Colonic mucosa (tissue), 4 donors: ENCODE measurements at regions not wholly inside any gene's neighbourhood (a gene's known extent, or its start where the extent isn't known, plus 50 kb on each side); places are given as distances from the start of the nearest gene placed in this dataset.

Experiments
- DNase-seq: peaks from one replicate; pipeline ENCODE4 v3.0.0-alpha.2; 2020
- H3K27ac ChIP-seq: fragments of 200-600 bp; one replicate; pipeline ENCODE4 v1.8.0; 2021
- H3K27me3 ChIP-seq: fragments of 200-600 bp; one replicate; pipeline ENCODE4 v1.8.0; 2021
- H3K36me3 ChIP-seq: fragments of 200-600 bp; one replicate; pipeline ENCODE4 v1.8.0; 2021
- H3K4me1 ChIP-seq: fragments of 200-600 bp; one replicate; pipeline ENCODE4 v1.8.0; 2021; ENCODE audit warnings: mild to moderate bottlenecking
- H3K4me3 ChIP-seq: fragments of 200-600 bp; one replicate; pipeline ENCODE4 v1.8.0; 2021
- H3K9ac ChIP-seq, 2 donors: one replicate each; pipeline ENCODE4 v1.7.0; 2013; ENCODE audit warnings: control low read depth in 2 of 2, low read depth in 2 of 2, low read length in 2 of 2
- H3K9me3 ChIP-seq: fragments of 200-600 bp; one replicate; pipeline ENCODE4 v1.8.0; 2021
- intact Hi-C: fragments of 100-400 bp; cut with DNase I; formaldehyde crosslinking; loops from one replicate; pipeline ENCODE4 v1.14.1; 2022
- TF ChIP-seq, protein P1 (sequence below): fragments of 200-600 bp; IDR thresholded peaks from one replicate; pipeline ENCODE4 v1.8.0; 2022; ENCODE audit warnings: antibody characterized with exemption, mild to moderate bottlenecking
- donor health status: healthy.
- donor health status: DM: no; HTN: no; CAD: no.
- donor health status: DM: no; HTN: no; CAD: no.

DNA sequence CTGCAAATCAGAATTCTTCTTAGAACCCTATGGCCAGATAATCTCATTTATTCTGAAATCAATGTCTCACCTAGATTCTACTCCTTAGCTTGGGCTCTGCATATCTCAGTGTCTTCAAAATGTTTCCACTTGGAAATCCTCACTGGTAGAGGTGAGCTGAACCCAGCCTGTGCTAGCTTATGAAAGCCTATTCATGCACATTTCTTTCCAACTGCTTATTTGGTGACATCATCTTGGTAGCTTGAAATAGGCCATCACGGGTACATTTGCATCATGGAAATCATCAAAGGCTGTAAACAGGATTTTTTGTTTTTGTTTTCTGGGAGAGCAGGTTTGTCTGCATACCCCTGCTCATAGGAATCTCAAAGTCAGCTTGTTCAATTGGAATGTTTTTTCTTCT is 130.8 kb downstream of the KCNJ18 start:
- no peak overlapping the region for H3K4me3 ChIP-seq
- intact Hi-C loops: no loop called here
- TF ChIP-seq, protein P1, sequence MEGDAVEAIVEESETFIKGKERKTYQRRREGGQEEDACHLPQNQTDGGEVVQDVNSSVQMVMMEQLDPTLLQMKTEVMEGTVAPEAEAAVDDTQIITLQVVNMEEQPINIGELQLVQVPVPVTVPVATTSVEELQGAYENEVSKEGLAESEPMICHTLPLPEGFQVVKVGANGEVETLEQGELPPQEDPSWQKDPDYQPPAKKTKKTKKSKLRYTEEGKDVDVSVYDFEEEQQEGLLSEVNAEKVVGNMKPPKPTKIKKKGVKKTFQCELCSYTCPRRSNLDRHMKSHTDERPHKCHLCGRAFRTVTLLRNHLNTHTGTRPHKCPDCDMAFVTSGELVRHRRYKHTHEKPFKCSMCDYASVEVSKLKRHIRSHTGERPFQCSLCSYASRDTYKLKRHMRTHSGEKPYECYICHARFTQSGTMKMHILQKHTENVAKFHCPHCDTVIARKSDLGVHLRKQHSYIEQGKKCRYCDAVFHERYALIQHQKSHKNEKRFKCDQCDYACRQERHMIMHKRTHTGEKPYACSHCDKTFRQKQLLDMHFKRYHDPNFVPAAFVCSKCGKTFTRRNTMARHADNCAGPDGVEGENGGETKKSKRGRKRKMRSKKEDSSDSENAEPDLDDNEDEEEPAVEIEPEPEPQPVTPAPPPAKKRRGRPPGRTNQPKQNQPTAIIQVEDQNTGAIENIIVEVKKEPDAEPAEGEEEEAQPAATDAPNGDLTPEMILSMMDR: no peak
- H3K4me1 ChIP-seq: no peaks in the 10 kb centered on the region
- no peaks in the 10 kb centered on the region for H3K27me3 ChIP-seq
- no peaks in the 10 kb centered on the region for H3K9me3 ChIP-seq
- H3K36me3 ChIP-seq: no peaks in the 10 kb centered on the region
- H3K27ac ChIP-seq: no peak overlapping the region
- no peak for DNase-seq
- H3K9ac ChIP-seq: no peak overlapping the region

DNA sequence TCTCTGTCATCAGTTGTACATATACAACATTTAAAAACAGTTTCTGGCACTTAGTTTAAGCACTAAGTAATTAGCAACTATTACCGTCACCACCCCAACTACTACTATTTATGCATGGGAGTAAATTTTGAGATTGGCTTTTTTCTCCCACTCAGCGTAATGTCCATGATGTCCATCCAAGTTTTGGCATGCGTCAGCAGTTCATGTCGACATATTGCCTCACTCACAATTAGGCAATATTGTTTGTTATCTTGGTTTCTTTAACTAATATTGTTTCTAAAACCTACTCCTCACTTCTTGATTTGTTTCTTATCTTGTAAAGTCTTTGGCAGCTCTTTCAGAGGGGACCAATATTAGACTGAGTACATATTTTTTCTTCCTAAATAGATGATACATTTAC is 131.3 kb downstream of the KCNJ18 start:
- Histone ChIP-seq H3K9me3 (no peaks in the 10 kb centered on the region), H3K27ac (no peak overlapping the region), H3K27me3 (no peaks in the 10 kb centered on the region), H3K36me3 (no peaks in the 10 kb centered on the region), H3K4me1 (no peaks in the 10 kb centered on the region), H3K9ac (no peak overlapping the region), H3K4me3 (no peak overlapping the region)
- no peak for DNase-seq
- TF ChIP-seq, protein P1: no peak
- intact Hi-C loops: no loop called here

DNA sequence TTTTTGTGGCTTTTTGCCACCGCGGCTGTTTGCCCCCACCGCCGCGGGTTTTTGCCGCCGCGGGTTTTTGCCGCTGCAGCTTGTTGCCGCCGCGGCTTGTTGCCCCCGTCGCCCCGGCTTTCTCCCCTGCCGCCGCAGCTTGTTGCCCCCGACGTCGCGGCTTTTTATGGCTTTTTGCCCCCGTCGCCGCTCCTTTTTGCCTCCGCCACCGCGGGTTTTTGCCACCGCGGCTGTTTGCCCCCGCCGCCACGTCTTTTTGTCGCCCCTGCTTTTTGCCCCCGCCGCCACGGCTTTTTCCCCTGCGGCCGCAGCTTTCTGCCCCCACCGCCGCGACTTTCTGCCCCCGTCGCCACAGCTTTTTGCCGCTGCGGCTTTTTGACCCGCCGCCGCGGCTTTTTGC is 149.5 kb downstream of the KCNJ18 start:
- Histone ChIP-seq H3K36me3 (no peaks in the 10 kb centered on the region), H3K27ac (no peak overlapping the region), H3K4me3 (no peak overlapping the region), H3K9me3 (no peaks in the 10 kb centered on the region), H3K27me3 (no peaks in the 10 kb centered on the region), H3K4me1 (no peaks in the 10 kb centered on the region), H3K9ac (no peak overlapping the region)
- TF ChIP-seq, protein P1: no peak
- no peak for DNase-seq
- intact Hi-C loops: no loop called here

DNA sequence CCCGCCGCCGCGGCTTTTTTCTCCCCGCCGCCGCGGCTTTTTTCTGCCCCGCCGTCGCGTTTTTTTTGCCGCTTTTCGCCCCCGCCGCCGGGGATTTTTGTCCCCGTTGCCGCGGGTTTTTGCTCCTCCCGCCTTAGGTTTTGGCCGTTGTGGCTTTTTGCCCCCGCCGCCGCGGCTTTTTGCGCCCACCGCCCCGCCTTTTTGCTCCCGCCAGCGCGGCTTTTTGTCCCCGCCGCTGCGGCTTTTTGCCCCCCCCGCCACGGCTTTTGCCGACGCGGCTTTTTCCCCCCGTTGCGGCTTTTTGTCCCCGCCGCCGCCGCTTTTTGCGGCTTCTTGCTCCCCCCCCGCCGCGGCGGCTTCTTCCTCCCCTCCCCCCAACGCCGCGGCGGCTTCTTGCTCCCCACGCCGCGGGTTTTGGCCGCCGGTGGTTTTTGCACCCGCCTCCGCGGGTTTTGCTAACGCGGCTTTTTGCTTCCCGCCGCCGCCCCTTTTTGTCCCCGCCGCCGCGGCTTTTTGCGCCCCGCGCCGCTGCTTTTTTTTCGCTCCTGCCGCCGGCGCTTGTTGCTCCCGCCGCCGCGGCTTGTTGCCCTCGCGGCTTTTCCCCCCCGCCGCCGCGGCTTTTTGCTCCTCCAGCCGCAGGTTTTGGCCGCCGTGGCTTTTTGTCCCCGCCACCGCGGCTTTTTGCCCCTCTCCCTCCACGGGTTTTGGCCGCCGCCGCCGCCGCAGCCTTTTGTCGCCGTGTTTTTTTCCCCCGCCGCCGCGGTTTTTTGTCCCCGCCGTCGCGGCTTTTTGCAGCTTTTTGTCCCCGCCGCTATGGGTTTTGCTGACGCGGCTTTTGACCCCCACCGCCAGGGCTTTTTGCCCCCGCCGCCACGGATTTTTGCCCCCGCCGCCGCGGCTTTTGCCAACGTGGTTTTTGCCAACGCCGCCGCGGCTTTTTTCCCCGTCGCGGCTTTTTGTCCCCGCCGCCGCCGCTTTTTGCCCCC is 150.3 kb downstream of the KCNJ18 start:
- TF ChIP-seq, protein P1: no peak
- Histone ChIP-seq H3K9ac (no peak overlapping the region), H3K36me3 (no peaks in the 10 kb centered on the region), H3K27ac (no peak overlapping the region), H3K27me3 (no peaks in the 10 kb centered on the region), H3K4me1 (no peaks in the 10 kb centered on the region), H3K4me3 (peak overlapping the region; percentile 14), H3K9me3 (no peaks in the 10 kb centered on the region)
- intact Hi-C loops: no loop called here
- DNase-seq: no peak

DNA sequence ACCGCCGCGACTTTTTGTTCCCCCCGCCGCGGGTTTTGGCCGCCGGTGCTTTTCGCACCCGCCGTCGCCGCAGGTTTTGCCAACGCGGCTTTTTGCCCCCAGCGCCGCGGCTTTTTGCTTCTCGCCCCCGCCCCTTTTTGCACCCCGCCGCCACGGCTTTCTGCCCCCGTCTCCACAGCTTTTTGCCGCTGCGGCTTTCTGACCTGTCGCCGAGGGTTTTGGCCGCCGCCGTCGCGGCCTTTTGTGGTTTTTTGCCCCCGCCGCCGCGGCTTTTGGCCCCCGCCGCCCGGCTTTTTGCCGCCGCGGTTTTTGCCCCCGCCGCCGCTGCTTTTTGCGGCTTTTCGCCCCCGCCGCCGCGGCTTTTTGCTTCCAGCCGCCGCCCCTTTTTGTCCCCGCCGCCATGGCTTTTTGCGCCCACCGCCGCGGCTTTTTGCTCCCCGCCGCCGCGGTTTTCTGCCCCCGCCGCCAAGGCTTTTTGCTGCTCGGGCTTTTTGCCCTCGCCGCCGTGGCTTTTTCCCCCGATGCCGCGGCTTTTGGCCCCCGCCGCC is 151.1 kb downstream of the KCNJ18 start:
- Histone ChIP-seq H3K27ac (no peak overlapping the region), H3K4me3 (no peak overlapping the region), H3K27me3 (no peaks in the 10 kb centered on the region), H3K9me3 (no peaks in the 10 kb centered on the region), H3K4me1 (no peaks in the 10 kb centered on the region), H3K9ac (no peak overlapping the region), H3K36me3 (no peaks in the 10 kb centered on the region)
- intact Hi-C loops: no loop called here
- no peak for DNase-seq
- TF ChIP-seq, protein P1: no peak
